Neutrophil (primary cell): ENCODE measurements at regions not wholly inside any gene's neighbourhood (a gene's known extent, or its start where the extent isn't known, plus 50 kb on each side); places are given as distances from the start of the nearest gene placed in this dataset.

Experiments used
- H3K27ac ChIP-seq: fragments of 200-600 bp; sonication (generic); 2 replicates; pipeline ENCODE4 v1.5.1; 2016; ENCODE audit warnings: mild to moderate bottlenecking, moderate library complexity
- H3K27me3 ChIP-seq: fragments of 200-600 bp; sonication (generic); 2 replicates; pipeline ENCODE4 v1.6.0; 2016; ENCODE audit warnings: mild to moderate bottlenecking
- H3K36me3 ChIP-seq: fragments of 200-600 bp; sonication (generic); 2 replicates; pipeline ENCODE4 v1.5.1; 2017
- H3K4me1 ChIP-seq, 2 experiments: fragments of 200-600 bp in 1 of 2; sonication (generic) in 1 of 2; 1 replicate in 1 of 2; 2 replicates in 1 of 2; pipeline versions ENCODE4 v1.5.1 to v1.6.1; 2013 to 2016; ENCODE audit warnings: low read depth in 1 of 2, low read length in 1 of 2, mild to moderate bottlenecking in 1 of 2, moderate library complexity in 1 of 2; ENCODE audit not compliant: control insufficient read depth in 1 of 2, insufficient read depth in 1 of 2
- H3K4me3 ChIP-seq, 2 experiments: fragments of 200-600 bp in 1 of 2; sonication (generic) in 1 of 2; 1 replicate in 1 of 2; 2 replicates in 1 of 2; pipeline ENCODE4 v1.5.1; 2013 to 2016; ENCODE audit warnings: low read depth in 1 of 2, low read length in 1 of 2, mild to moderate bottlenecking in 1 of 2, moderate library complexity in 1 of 2
- H3K9me3 ChIP-seq: fragments of 200-600 bp; sonication (generic); 2 replicates; pipeline ENCODE4 v1.5.1; 2016
- TF ChIP-seq, protein P1 (sequence below): fragments of 200-600 bp; sonication (generic); IDR thresholded peaks from 2 replicates; pipeline ENCODE4 v1.5.1; 2016; ENCODE audit warnings: antibody characterized with exemption

DNA sequence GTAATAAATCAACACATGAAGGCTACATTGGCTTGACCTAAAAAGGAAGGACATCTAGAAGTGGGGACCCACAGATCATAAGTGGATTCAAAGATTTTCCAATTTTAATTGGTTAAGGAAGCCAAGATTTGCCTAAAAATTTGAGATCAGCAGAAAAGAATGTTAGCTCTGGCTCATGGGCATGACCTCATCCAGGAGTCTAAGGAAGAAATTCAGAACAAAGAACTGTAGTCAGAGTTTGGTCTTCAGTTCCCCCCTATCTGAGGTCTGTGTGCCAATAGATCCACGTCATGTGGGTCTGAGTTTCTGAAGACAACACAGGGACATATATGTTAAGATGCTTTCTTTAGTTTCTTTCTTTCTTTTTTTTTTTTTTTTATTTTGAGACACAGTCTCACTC is 648.8 kb upstream of the SPRY2 start:
- Histone ChIP-seq H3K9me3 (no peaks in the 10 kb centered on the region), H3K36me3 (no peaks in the 10 kb centered on the region), H3K27me3 (no peaks in the 10 kb centered on the region), H3K4me1 (no peaks in the 10 kb centered on the region), H3K4me3 (no peak overlapping the region), H3K27ac (no peak overlapping the region)
- TF ChIP-seq, protein P1, sequence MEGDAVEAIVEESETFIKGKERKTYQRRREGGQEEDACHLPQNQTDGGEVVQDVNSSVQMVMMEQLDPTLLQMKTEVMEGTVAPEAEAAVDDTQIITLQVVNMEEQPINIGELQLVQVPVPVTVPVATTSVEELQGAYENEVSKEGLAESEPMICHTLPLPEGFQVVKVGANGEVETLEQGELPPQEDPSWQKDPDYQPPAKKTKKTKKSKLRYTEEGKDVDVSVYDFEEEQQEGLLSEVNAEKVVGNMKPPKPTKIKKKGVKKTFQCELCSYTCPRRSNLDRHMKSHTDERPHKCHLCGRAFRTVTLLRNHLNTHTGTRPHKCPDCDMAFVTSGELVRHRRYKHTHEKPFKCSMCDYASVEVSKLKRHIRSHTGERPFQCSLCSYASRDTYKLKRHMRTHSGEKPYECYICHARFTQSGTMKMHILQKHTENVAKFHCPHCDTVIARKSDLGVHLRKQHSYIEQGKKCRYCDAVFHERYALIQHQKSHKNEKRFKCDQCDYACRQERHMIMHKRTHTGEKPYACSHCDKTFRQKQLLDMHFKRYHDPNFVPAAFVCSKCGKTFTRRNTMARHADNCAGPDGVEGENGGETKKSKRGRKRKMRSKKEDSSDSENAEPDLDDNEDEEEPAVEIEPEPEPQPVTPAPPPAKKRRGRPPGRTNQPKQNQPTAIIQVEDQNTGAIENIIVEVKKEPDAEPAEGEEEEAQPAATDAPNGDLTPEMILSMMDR, result no peak

- TF ChIP-seq, protein P1, result no peak
- no peak overlapping the region for H3K4me3 ChIP-seq
- no peaks in the 10 kb centered on the region for H3K27me3 ChIP-seq
- no peak overlapping the region for H3K27ac ChIP-seq
- no peaks in the 10 kb centered on the region for H3K9me3 ChIP-seq
- no peaks in the 10 kb centered on the region for H3K36me3 ChIP-seq
- no peaks in the 10 kb centered on the region for H3K4me1 ChIP-seq
Observed at GRCh38 chr13:80989241-80989640, 648.3 kb upstream of the SPRY2 start.

DNA sequence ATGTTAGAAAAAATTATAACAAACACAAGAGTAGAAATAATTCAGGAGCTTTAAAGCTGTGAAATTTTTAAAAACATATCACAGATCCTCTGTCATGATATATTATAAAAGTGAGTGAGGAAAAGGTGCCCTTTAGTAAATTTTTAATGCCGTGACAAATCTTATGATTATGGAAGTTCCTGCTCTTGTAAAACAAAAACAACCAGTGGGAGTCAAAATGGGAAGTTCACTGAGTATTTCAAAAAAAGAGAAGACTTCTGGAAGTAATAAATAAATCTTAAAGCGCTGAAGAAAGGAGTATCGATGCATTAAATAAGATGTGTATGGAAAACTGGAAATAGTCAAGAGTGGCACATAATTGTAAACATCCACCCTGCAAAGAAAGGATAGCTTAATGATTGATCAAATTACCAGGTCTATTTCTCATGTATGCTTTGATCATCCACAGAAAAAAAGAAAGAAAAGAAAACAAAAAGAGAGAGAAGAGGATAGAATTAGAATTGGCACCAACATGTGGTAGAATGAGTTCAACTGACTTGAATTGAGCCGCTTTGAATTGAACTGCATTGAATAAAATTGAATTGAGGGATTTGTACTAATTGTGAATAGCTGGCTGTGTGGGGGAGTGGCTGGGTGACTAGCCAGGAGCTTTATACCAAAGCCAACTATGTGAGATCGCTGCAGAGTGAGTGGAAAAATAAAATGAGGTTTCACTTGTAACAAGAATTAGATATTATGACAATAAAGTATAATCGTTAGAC is 647.6 kb upstream of the SPRY2 start:
- Histone ChIP-seq H3K27ac (no peak overlapping the region), H3K9me3 (no peaks in the 10 kb centered on the region), H3K27me3 (no peaks in the 10 kb centered on the region), H3K36me3 (no peaks in the 10 kb centered on the region), H3K4me1 (no peaks in the 10 kb centered on the region), H3K4me3 (no peak overlapping the region)
- TF ChIP-seq, protein P1, result no peak

GRCh38 chr13:80979035-80979641 is 638.2 kb upstream of the SPRY2 start:
- Histone ChIP-seq H3K27me3 (no peaks in the 10 kb centered on the region), H3K27ac (no peak overlapping the region), H3K4me1 (no peaks in the 10 kb centered on the region), H3K36me3 (no peaks in the 10 kb centered on the region), H3K9me3 (no peaks in the 10 kb centered on the region), H3K4me3 (no peak overlapping the region)
- TF ChIP-seq, protein P1, result no peak

- no peaks in the 10 kb centered on the region for H3K4me1 ChIP-seq
- no peaks in the 10 kb centered on the region for H3K9me3 ChIP-seq
- no peaks in the 10 kb centered on the region for H3K36me3 ChIP-seq
- no peaks in the 10 kb centered on the region for H3K27me3 ChIP-seq
- TF ChIP-seq, protein P1, result no peak
- H3K4me3 ChIP-seq, result no peak overlapping the region
- H3K27ac ChIP-seq, result no peak overlapping the region
Observed at GRCh38 chr13:80977168-80977567, 636.2 kb upstream of the SPRY2 start.
